H1 (cell line): ENCODE measurements at regions not wholly inside any gene's neighbourhood (a gene's known extent, or its start where the extent isn't known, plus 50 kb on each side); places are given as distances from the start of the nearest gene placed in this dataset.

ENCODE experiments used
- CTCF ChIA-PET: fragments of 300-600 bp; sonication (Branson Sonifier 250); formaldehyde crosslinking; loops from one replicate; lab custom pipeline; 2021; ENCODE audit not compliant: partially characterized antibody; lab: Charles Lee
- POLR2A ChIA-PET: fragments of 300-600 bp; sonication (Branson Sonifier 250); formaldehyde crosslinking; loops from one replicate; lab custom pipeline; 2021; ENCODE audit warnings: inconsistent platforms; ENCODE audit not compliant: partially characterized antibody; lab: Charles Lee
- DNase-seq, 2 experiments: peaks; one replicate each; pipeline versions ENCODE4 v3.0.0 to v3.0.0-alpha.2; 2010 to 2022; ENCODE audit warnings: low spot score in 2 of 2, low read depth in 1 of 2, mixed read lengths in 1 of 2
- FAIRE-seq: peaks from 2 replicates; lab custom pipeline; 2011; peaks lifted over from hg19 to GRCh38; lab: Jason Lieb, UNC
- H2AFZ ChIP-seq: 2 replicates; pipeline ENCODE4 v1.8.1; 2012; ENCODE audit warnings: low read length, inconsistent platforms
- H2AK5ac ChIP-seq: 2 replicates; pipeline ENCODE4 v1.6.1; 2013; ENCODE audit warnings: low read depth, low read length
- H2BK120ac ChIP-seq: replicated peaks from 2 replicates; pipeline ENCODE3; 2013; ENCODE audit warnings: low read depth, low read length, inconsistent platforms
- H2BK12ac ChIP-seq: 2 replicates; pipeline ENCODE4 v1.6.1; 2013; ENCODE audit warnings: low read depth, low read length
- H2BK15ac ChIP-seq: 2 replicates; pipeline ENCODE4 v1.6.1; 2013; ENCODE audit warnings: low read length
- H2BK20ac ChIP-seq: 2 replicates; pipeline ENCODE4 v1.6.1; 2013; ENCODE audit warnings: low read length
- H2BK5ac ChIP-seq: 2 replicates; pipeline ENCODE4 v1.6.1; 2013; ENCODE audit warnings: low read depth, low read length
- H3K14ac ChIP-seq: 2 replicates; pipeline ENCODE4 v1.6.1; 2013; ENCODE audit warnings: inconsistent platforms; ENCODE audit not compliant: insufficient read length
- H3K18ac ChIP-seq: 2 replicates; pipeline ENCODE4 v1.6.1; 2013; ENCODE audit warnings: low read length; ENCODE audit errors: extremely low read depth
- H3K23ac ChIP-seq: 2 replicates; pipeline ENCODE4 v1.6.1; 2013; ENCODE audit warnings: inconsistent platforms; ENCODE audit not compliant: insufficient read length
- H3K23me2 ChIP-seq: 2 replicates; pipeline ENCODE4 v1.6.1; 2013; ENCODE audit warnings: low read depth, low read length
- H3K27ac ChIP-seq: 2 replicates; pipeline ENCODE4 v1.6.1; 2011; ENCODE audit warnings: low read depth, low read length, inconsistent platforms
- H3K27me3 ChIP-seq, 4 experiments: replicated peaks in 1 of 4; 1 replicate in 1 of 4; 2 replicates in 3 of 4; pipeline versions ENCODE4 v1.6.1 to v1.8.1; 2011 to 2013; ENCODE audit warnings: low read length in 3 of 4, mild to moderate bottlenecking in 3 of 4, inconsistent platforms in 2 of 4, mixed read lengths in 2 of 4, moderate library complexity in 1 of 4; ENCODE audit not compliant: control insufficient read depth in 3 of 4, insufficient read depth in 3 of 4; ENCODE audit errors: extremely low read depth in 1 of 4
- H3K36me3 ChIP-seq, 4 experiments: 2 replicates each; pipeline versions ENCODE4 v1.6.1 to v1.8.1; 2011 to 2013; ENCODE audit warnings: mild to moderate bottlenecking in 4 of 4, low read length in 3 of 4, moderate library complexity in 2 of 4, control low read depth in 1 of 4, inconsistent platforms in 1 of 4; ENCODE audit not compliant: insufficient read depth in 4 of 4, control insufficient read depth in 2 of 4
- H3K4ac ChIP-seq: replicated peaks from 2 replicates; pipeline ENCODE3; 2013; ENCODE audit warnings: low read length, low read depth, mixed read lengths, inconsistent platforms; ENCODE audit not compliant: insufficient read length
- H3K4me1 ChIP-seq, 4 experiments: replicated peaks in 1 of 4; 1 replicate in 1 of 4; 2 replicates in 3 of 4; pipeline versions ENCODE4 v1.6.1 to v1.8.1; 2011 to 2013; ENCODE audit warnings: low read length in 3 of 4, inconsistent platforms in 2 of 4, mixed read lengths in 1 of 4; ENCODE audit not compliant: insufficient read depth in 4 of 4, control insufficient read depth in 3 of 4
- H3K4me2 ChIP-seq, 2 experiments: 2 replicates each; pipeline versions ENCODE4 v1.6.1 to v1.8.1; 2011 to 2013; ENCODE audit warnings: low read depth in 2 of 2, low read length in 2 of 2, control low read depth in 1 of 2, inconsistent platforms in 1 of 2, mild to moderate bottlenecking in 1 of 2; ENCODE audit not compliant: insufficient read depth in 1 of 2
- H3K4me3 ChIP-seq, 4 experiments: fragments of 200-600, 300-600 bp in 1 of 4; sonication (generic), shearing (Covaris generic), sonication (Bioruptor Twin) in 1 of 4; 2 replicates each; pipeline versions ENCODE4 v1.5.1 to v1.8.1; 2011 to 2016; ENCODE audit warnings: low read length in 4 of 4, low read depth in 3 of 4, control low read depth in 2 of 4, inconsistent platforms in 2 of 4, mild to moderate bottlenecking in 2 of 4, mixed read lengths in 1 of 4, moderate library complexity in 1 of 4; ENCODE audit not compliant: insufficient read depth in 2 of 4; ENCODE audit errors: extremely low read depth in 1 of 4
- H3K56ac ChIP-seq: replicated peaks from 2 replicates; pipeline ENCODE3; 2013; ENCODE audit warnings: low read depth, mild to moderate bottlenecking, mixed read lengths, low read length, inconsistent platforms; ENCODE audit not compliant: insufficient read length
- H3K79me1 ChIP-seq: 2 replicates; pipeline ENCODE4 v1.6.1; 2013; ENCODE audit warnings: low read depth, low read length, control low read depth
- H3K79me2 ChIP-seq, 2 experiments: 2 replicates each; pipeline versions ENCODE4 v1.6.1 to v1.8.1; 2012 to 2013; ENCODE audit warnings: low read length in 2 of 2, mild to moderate bottlenecking in 2 of 2, inconsistent platforms in 1 of 2; ENCODE audit not compliant: insufficient read depth in 2 of 2, control insufficient read depth in 1 of 2
- H3K9ac ChIP-seq, 4 experiments: replicated peaks in 1 of 4; 1 replicate in 1 of 4; 2 replicates in 3 of 4; pipeline versions ENCODE4 v1.6.1 to v1.8.1; 2011 to 2013; ENCODE audit warnings: low read depth in 3 of 4, low read length in 3 of 4, control low read depth in 2 of 4, mild to moderate bottlenecking in 2 of 4, moderate library complexity in 2 of 4, inconsistent platforms in 1 of 4; ENCODE audit errors: extremely low read depth in 1 of 4
- H3K9me3 ChIP-seq, 2 experiments: 2 replicates each; pipeline versions ENCODE4 v1.6.1 to v1.8.1; 2012 to 2013; ENCODE audit warnings: mild to moderate bottlenecking in 2 of 2, moderate library complexity in 2 of 2, control low read depth in 1 of 2, inconsistent platforms in 1 of 2, low read depth in 1 of 2, low read length in 1 of 2, mixed read lengths in 1 of 2; ENCODE audit not compliant: insufficient read depth in 2 of 2
- H4K20me1 ChIP-seq, 2 experiments: replicated peaks in 1 of 2; 2 replicates each; pipeline versions ENCODE3 to v1.8.1; 2011 to 2013; ENCODE audit warnings: inconsistent platforms in 2 of 2, low read length in 2 of 2, mild to moderate bottlenecking in 1 of 2; ENCODE audit not compliant: insufficient read depth in 2 of 2, control insufficient read depth in 1 of 2
- H4K5ac ChIP-seq: 2 replicates; pipeline ENCODE4 v1.6.1; 2013; ENCODE audit warnings: low read length, low read depth, mixed read lengths, inconsistent platforms; ENCODE audit not compliant: insufficient read length
- H4K8ac ChIP-seq: 2 replicates; pipeline ENCODE4 v1.8.0; 2013; ENCODE audit warnings: mild to moderate bottlenecking, moderate library complexity, low read length, inconsistent platforms; ENCODE audit not compliant: insufficient read depth; ENCODE audit errors: extremely low read depth
- H4K91ac ChIP-seq: replicated peaks from 2 replicates; pipeline ENCODE3; 2013; ENCODE audit warnings: low read length, mixed read lengths, inconsistent platforms; ENCODE audit not compliant: insufficient read length
- ASH2L ChIP-seq: fragments of 200-600, 300-600 bp; sonication (generic); IDR thresholded peaks from one replicate; pipeline ENCODE4 v1.7.1; 2017; ENCODE audit warnings: low read length
- BACH1 ChIP-seq: IDR thresholded peaks from 2 replicates; pipeline ENCODE4 v1.6.1; 2012; ENCODE audit warnings: low read length, improper control_type of control experiment
- CHD2 ChIP-seq: IDR thresholded peaks from 2 replicates; pipeline ENCODE4 v1.6.1; 2012; ENCODE audit warnings: low read length, improper control_type of control experiment
- EZH2 ChIP-seq: fragments of 200-600 bp; sonication (generic); IDR thresholded peaks from 2 replicates; pipeline ENCODE4 v1.7.1; 2012; ENCODE audit warnings: low read depth, mild to moderate bottlenecking, moderate library complexity, low read length, inconsistent platforms; ENCODE audit not compliant: severe bottlenecking
- HDAC6 ChIP-seq: IDR thresholded peaks from one replicate; pipeline ENCODE4 v1.7.1; 2012; ENCODE audit warnings: low read depth, mild to moderate bottlenecking, inconsistent platforms, low read length, moderate library complexity
- JUND ChIP-seq: IDR thresholded peaks from 2 replicates; pipeline ENCODE4 v1.6.1; 2011; ENCODE audit warnings: mild to moderate bottlenecking, improper control_type of control experiment, low read length
- NANOG ChIP-seq: IDR thresholded peaks from 2 replicates; pipeline ENCODE4 v1.6.1; 2011; ENCODE audit warnings: low read length, low read depth, mild to moderate bottlenecking, inconsistent platforms; ENCODE audit not compliant: insufficient read depth, poor library complexity, severe bottlenecking
- RNF2 ChIP-seq: fragments of 200-900, 300-1000 bp; sonication (generic); IDR thresholded peaks from 2 replicates; pipeline ENCODE4 v1.7.1; 2016; ENCODE audit warnings: borderline replicate concordance, low read depth, mild to moderate bottlenecking, antibody characterized with exemption, low read length; ENCODE audit not compliant: poor library complexity, severe bottlenecking; ENCODE audit errors: missing control alignments
- RXRA ChIP-seq: IDR thresholded peaks from 2 replicates; pipeline ENCODE4 v1.6.1; 2011; ENCODE audit warnings: low read depth, mild to moderate bottlenecking, low read length, moderate library complexity; ENCODE audit not compliant: insufficient read depth
- SIN3A ChIP-seq, 2 experiments: IDR thresholded peaks in 1 of 2; conservative IDR thresholded peaks in 1 of 2; 2 replicates each; pipeline ENCODE4 v1.6.1; 2011 to 2012; ENCODE audit warnings: low read length in 2 of 2, improper control_type of control experiment in 1 of 2, low read depth in 1 of 2, mild to moderate bottlenecking in 1 of 2
- SRF ChIP-seq: IDR thresholded peaks from 2 replicates; pipeline ENCODE4 v1.6.1; 2011; ENCODE audit warnings: mild to moderate bottlenecking, low read depth, low read length, moderate library complexity
- SUZ12 ChIP-seq: fragments of 200-600 bp; sonication (generic); IDR thresholded peaks from 2 replicates; pipeline ENCODE4 v1.6.1; 2012; ENCODE audit warnings: mild to moderate bottlenecking, inconsistent platforms, low read length, moderate library complexity, mixed read lengths
- WGBS, 2 experiments: shearing (Covaris generic) in 1 of 2; methylation state at CpG; one replicate each; pipeline versions ENCODE4 v1.1.6 to v1.1.7; 2013 to 2015; ENCODE audit warnings: low lambda C conversion rate in 2 of 2, mixed read lengths in 2 of 2, inconsistent platforms in 1 of 2, low coverage in 1 of 2, missing lambda C conversion rate in 1 of 2; ENCODE audit not compliant: insufficient replicate concordance in 2 of 2, insufficient coverage in 1 of 2, insufficient read length in 1 of 2; ENCODE audit errors: extremely low coverage in 1 of 2, missing lambda C conversion rate in 1 of 2; 5-methylcytosine and 5-hydroxymethylcytosine counted together
- TF ChIP-seq, protein P1 (sequence below): IDR thresholded peaks from 2 replicates; pipeline ENCODE4 v1.6.1; 2012; ENCODE audit warnings: inconsistent platforms
- TF ChIP-seq, protein P2 (sequence below): IDR thresholded peaks from 2 replicates; pipeline ENCODE4 v1.6.1; 2012; ENCODE audit warnings: inconsistent platforms

DNA sequence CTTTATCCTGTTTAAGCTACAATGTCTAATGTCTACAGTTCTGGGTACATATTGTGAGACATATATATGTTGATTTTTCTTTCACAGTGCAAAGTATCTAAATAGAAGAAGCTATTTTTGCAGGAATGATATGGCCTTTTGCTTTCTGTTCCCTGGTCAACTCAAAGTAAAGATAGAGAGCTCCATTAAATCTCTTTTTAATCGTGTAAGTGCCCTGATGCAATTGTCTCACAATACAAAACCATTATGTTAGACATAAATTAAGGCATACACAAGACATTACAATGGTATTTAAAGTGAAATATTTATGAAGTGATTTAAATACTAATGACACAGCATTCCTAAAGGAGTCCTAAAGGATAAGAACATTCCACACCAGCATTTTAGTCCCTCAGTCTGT is 1559.7 kb upstream of the AGA start:
- no peak for DNase-seq
- TF ChIP-seq, protein P1, sequence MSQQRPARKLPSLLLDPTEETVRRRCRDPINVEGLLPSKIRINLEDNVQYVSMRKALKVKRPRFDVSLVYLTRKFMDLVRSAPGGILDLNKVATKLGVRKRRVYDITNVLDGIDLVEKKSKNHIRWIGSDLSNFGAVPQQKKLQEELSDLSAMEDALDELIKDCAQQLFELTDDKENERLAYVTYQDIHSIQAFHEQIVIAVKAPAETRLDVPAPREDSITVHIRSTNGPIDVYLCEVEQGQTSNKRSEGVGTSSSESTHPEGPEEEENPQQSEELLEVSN, result no peak
- TF ChIP-seq EZH2 (no peak), NANOG (no peak), SIN3A (conservative IDR thresholded peaks at IDR 0.05 in 1 of 2, IDR thresholded peaks at IDR 0.05 in 1 of 2; ENCODE audit: low read depth in 1 of 2, low read length in 2 of 2) (no peak), JUND (no peak), ASH2L (no peak), SRF (no peak), BACH1 (no peak), HDAC6 (no peak), RNF2 (no peak), RXRA (no peak), SUZ12 (no peak), CHD2 (no peak)
- TF ChIP-seq, protein P2, sequence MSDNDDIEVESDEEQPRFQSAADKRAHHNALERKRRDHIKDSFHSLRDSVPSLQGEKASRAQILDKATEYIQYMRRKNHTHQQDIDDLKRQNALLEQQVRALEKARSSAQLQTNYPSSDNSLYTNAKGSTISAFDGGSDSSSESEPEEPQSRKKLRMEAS, result no peak

More for the DNA sequence above, 1559.7 kb upstream of the AGA start:
- Histone ChIP-seq H4K20me1 (no peaks in the 10 kb centered on the region), H3K23ac (no peak overlapping the region), H3K56ac (no peak overlapping the region), H3K18ac (no peak overlapping the region), H3K4me3 (no peak overlapping the region), H2BK20ac (no peak overlapping the region), H4K8ac (no peak overlapping the region), H3K23me2 (no peaks in the 10 kb centered on the region), H3K9ac (no peak overlapping the region), H2AFZ (no peak overlapping the region), H3K14ac (no peak overlapping the region), H3K4ac (no peak overlapping the region), H2BK12ac (no peak overlapping the region), H3K79me2 (no peaks in the 10 kb centered on the region), H3K27ac (no peak overlapping the region), H3K27me3 (no peaks in the 10 kb centered on the region), H2AK5ac (no peak overlapping the region), H3K36me3 (no peaks in the 10 kb centered on the region), H3K79me1 (no peaks in the 10 kb centered on the region), H2BK5ac (no peak overlapping the region), H3K4me1 (no peaks in the 10 kb centered on the region), H3K9me3 (no peaks in the 10 kb centered on the region), H2BK120ac (no peak overlapping the region), H3K4me2 (no peak overlapping the region), H4K91ac (no peak overlapping the region), H2BK15ac (no peak overlapping the region), H4K5ac (no peak overlapping the region)
- ChIA-PET CTCF (interaction anchor here (0.9 kb wide), 1 partner anchor 26 kb away, joined by 3 read pairs; no protein-coding TSS in a partner anchor), POLR2A (no interaction called here)
- 88% methylated on average over 1 of the region's 1 CpG; no CpG with 5 or more reads in 1 of the 2 experiments for WGBS, 2 experiments
- no peak for FAIRE-seq
